ENCODE measurements at regions not wholly inside any gene's neighbourhood (a gene's known extent, or its start where the extent isn't known, plus 50 kb on each side); places are given as distances from the start of the nearest gene placed in this dataset.

DNA sequence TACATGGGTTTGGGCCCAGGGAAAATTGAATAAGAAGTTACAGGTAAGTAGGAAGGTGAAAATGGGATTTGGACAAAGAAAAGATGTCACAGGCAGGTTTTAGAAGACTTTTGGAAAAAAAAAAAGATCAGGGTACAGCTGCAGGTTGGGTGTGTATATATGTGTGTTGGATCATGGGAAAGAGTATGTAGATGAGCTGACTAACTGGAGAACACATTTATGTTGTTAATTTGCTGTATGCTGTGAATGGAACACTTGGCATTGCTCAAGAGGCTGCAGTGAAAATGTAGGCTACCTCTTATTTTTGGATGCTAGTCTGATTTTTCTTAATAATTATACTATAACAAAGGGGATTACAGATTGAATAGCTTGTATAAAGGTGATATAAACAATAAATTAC lies 577.7 kb upstream of the USP24 start:
- TF ChIP-seq, protein P1, sequence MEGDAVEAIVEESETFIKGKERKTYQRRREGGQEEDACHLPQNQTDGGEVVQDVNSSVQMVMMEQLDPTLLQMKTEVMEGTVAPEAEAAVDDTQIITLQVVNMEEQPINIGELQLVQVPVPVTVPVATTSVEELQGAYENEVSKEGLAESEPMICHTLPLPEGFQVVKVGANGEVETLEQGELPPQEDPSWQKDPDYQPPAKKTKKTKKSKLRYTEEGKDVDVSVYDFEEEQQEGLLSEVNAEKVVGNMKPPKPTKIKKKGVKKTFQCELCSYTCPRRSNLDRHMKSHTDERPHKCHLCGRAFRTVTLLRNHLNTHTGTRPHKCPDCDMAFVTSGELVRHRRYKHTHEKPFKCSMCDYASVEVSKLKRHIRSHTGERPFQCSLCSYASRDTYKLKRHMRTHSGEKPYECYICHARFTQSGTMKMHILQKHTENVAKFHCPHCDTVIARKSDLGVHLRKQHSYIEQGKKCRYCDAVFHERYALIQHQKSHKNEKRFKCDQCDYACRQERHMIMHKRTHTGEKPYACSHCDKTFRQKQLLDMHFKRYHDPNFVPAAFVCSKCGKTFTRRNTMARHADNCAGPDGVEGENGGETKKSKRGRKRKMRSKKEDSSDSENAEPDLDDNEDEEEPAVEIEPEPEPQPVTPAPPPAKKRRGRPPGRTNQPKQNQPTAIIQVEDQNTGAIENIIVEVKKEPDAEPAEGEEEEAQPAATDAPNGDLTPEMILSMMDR (IDR thresholded peaks at IDR 0.05): no peak
- no peak for TF ChIP-seq POLR2A (IDR thresholded peaks at IDR 0.05)

Data from ovary (tissue), 3 donors.